Neuronal stem cell (in vitro differentiated cells): ENCODE measurements at regions not wholly inside any gene's neighbourhood (a gene's known extent, or its start where the extent isn't known, plus 50 kb on each side); places are given as distances from the start of the nearest gene placed in this dataset. TPM values are rescaled to one million over a fixed set of nuclear protein-coding genes. Genes with fewer than 3 reads are reported as not detected.

Experiments used
- DNase-seq: peaks from one replicate; pipeline ENCODE4 v3.0.0-alpha.2; 2013; ENCODE audit warnings: low spot score
- H2AFZ ChIP-seq: one replicate; pipeline ENCODE4 v1.6.1; 2013; ENCODE audit warnings: mild to moderate bottlenecking, low read length, inconsistent platforms
- H2AK5ac ChIP-seq: 2 replicates; pipeline ENCODE4 v1.6.1; 2013; ENCODE audit warnings: low read depth, mild to moderate bottlenecking, inconsistent platforms, low read length, moderate library complexity, mixed read lengths
- H2BK120ac ChIP-seq: 2 replicates; pipeline ENCODE4 v1.6.1; 2013; ENCODE audit warnings: low read depth, mild to moderate bottlenecking, inconsistent platforms, low read length, moderate library complexity, mixed read lengths
- H2BK12ac ChIP-seq: one replicate; pipeline ENCODE4 v1.6.1; 2013; ENCODE audit warnings: low read length, inconsistent platforms
- H2BK15ac ChIP-seq: 2 replicates; pipeline ENCODE4 v1.6.1; 2013; ENCODE audit warnings: mild to moderate bottlenecking, low read length, inconsistent platforms, mixed read lengths
- H2BK5ac ChIP-seq: one replicate; pipeline ENCODE4 v1.6.1; 2013; ENCODE audit warnings: inconsistent platforms, mild to moderate bottlenecking, low read length, moderate library complexity
- H3K14ac ChIP-seq: one replicate; pipeline ENCODE4 v1.6.1; 2013; ENCODE audit warnings: low read length, inconsistent platforms
- H3K18ac ChIP-seq: 2 replicates; pipeline ENCODE4 v1.6.1; 2013; ENCODE audit warnings: low read length, inconsistent platforms
- H3K23ac ChIP-seq: 2 replicates; pipeline ENCODE4 v1.6.1; 2013; ENCODE audit warnings: low read depth, mild to moderate bottlenecking, mixed read lengths, low read length, inconsistent platforms; ENCODE audit not compliant: poor library complexity
- H3K27ac ChIP-seq: replicated peaks from 3 replicates; pipeline ENCODE4 v1.5.1; 2013; ENCODE audit warnings: low read length, inconsistent platforms
- H3K27me3 ChIP-seq, 3 experiments: 2 replicates each; pipeline ENCODE4 v1.6.1; 2013; ENCODE audit warnings: low read length in 3 of 3, mild to moderate bottlenecking in 2 of 3, inconsistent platforms in 1 of 3, low read depth in 1 of 3, mixed read lengths in 1 of 3, moderate library complexity in 1 of 3; ENCODE audit not compliant: control insufficient read depth in 3 of 3, insufficient read depth in 3 of 3
- H3K36me3 ChIP-seq, 2 donors: replicated peaks in 1 of 2; 2 replicates each; pipeline ENCODE4 v1.6.1; 2013; ENCODE audit warnings: low read length in 2 of 2; ENCODE audit not compliant: control insufficient read depth in 2 of 2, insufficient read depth in 2 of 2
- H3K4ac ChIP-seq: 2 replicates; pipeline ENCODE4 v1.6.1; 2013; ENCODE audit warnings: inconsistent platforms, mild to moderate bottlenecking, low read length, moderate library complexity
- H3K4me1 ChIP-seq, 2 donors: 1 replicate in 1 of 2; 2 replicates in 1 of 2; pipeline ENCODE4 v1.6.1; 2013; ENCODE audit warnings: low read length in 2 of 2, low read depth in 1 of 2; ENCODE audit not compliant: control insufficient read depth in 2 of 2, insufficient read depth in 1 of 2
- H3K4me2 ChIP-seq: one replicate; pipeline ENCODE4 v1.6.1; 2013; ENCODE audit warnings: mild to moderate bottlenecking, low read length, inconsistent platforms; ENCODE audit not compliant: insufficient read depth, poor library complexity, severe bottlenecking
- H3K4me3 ChIP-seq, 2 donors: 2 replicates each; pipeline ENCODE4 v1.5.1; 2013; ENCODE audit warnings: low read length in 2 of 2, mild to moderate bottlenecking in 2 of 2, inconsistent platforms in 1 of 2, moderate library complexity in 1 of 2
- H3K79me1 ChIP-seq: one replicate; pipeline ENCODE4 v1.6.1; 2013; ENCODE audit warnings: low read depth, mild to moderate bottlenecking, inconsistent platforms, low read length, moderate library complexity
- H3K9ac ChIP-seq: one replicate; pipeline ENCODE4 v1.6.1; 2013; ENCODE audit warnings: mild to moderate bottlenecking, low read depth, low read length, inconsistent platforms; ENCODE audit not compliant: poor library complexity
- H3K9me3 ChIP-seq, 2 donors: replicated peaks in 1 of 2; 2 replicates each; pipeline versions ENCODE3 to v1.6.1; 2013; ENCODE audit warnings: low read length in 2 of 2, mild to moderate bottlenecking in 2 of 2, inconsistent platforms in 1 of 2, low read depth in 1 of 2, mixed read lengths in 1 of 2, moderate library complexity in 1 of 2; ENCODE audit not compliant: control insufficient read depth in 2 of 2, insufficient read depth in 1 of 2
- H4K8ac ChIP-seq: one replicate; pipeline ENCODE4 v1.6.1; 2013; ENCODE audit warnings: low read depth, mild to moderate bottlenecking, inconsistent platforms, low read length, moderate library complexity
- H4K91ac ChIP-seq: one replicate; pipeline ENCODE4 v1.6.1; 2013; ENCODE audit warnings: low read length, low read depth, mild to moderate bottlenecking, inconsistent platforms; ENCODE audit not compliant: poor library complexity
- WGBS, 2 donors: extraction: QIAGEN DNeasy Blood & Tissue Kit; methylation state at CpG; one replicate each; pipeline ENCODE4 v1.1.7; 2013; ENCODE audit warnings: missing lambda C conversion rate in 2 of 2, mixed read lengths in 1 of 2; ENCODE audit not compliant: insufficient read length in 2 of 2, insufficient replicate concordance in 1 of 2; ENCODE audit errors: extremely low coverage in 2 of 2; 5-methylcytosine and 5-hydroxymethylcytosine counted together
- small RNA-seq: library from polyadenylated mRNA; stranded (forward); fragments of <200 nt; extraction: miRNeasy Mini kit (QIAGEN cat#:217004); gene quantifications from one replicate; pipeline ENCODE3, GENCODE V24; 2013; ENCODE audit not compliant: insufficient read depth

DNA sequence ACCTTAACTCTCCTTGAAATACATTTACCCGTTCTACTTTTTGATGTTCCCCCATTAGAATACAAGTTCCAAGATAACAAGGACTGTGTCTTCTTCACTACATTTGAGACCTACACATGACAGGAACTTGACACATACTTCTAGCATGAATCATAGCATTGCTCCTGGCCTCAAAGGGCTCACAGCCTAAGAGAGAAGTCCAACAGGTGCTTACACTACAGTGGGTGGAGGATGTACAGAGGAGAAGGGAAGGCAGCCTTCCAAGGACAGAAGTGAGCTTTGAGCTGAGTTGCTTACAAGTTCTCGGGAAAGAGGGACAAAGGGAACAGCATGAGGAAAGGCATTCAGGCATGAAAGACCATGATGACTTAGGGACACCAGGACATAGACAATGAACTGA is 56.9 kb upstream of the MSX2 start:
- Histone ChIP-seq H4K8ac (no peak overlapping the region), H3K27ac (no peak overlapping the region), H2BK15ac (no peak overlapping the region), H2BK12ac (no peak overlapping the region), H3K4me1 (peaks cover 0 to 4% of the 10 kb centered on the region in 2 donors), H3K23ac (no peak overlapping the region), H3K4me3 (no peak overlapping the region), H2AK5ac (no peak overlapping the region), H2BK120ac (no peak overlapping the region), H3K9me3 (peaks cover 0 to 2% of the 10 kb centered on the region in 2 donors), H3K4ac (no peak overlapping the region), H2BK5ac (no peak overlapping the region), H3K36me3 (no peaks in the 10 kb centered on the region), H3K79me1 (no peaks in the 10 kb centered on the region), H2AFZ (no peak overlapping the region), H3K27me3 (no peaks in the 10 kb centered on the region), H4K91ac (no peak overlapping the region), H3K9ac (no peak overlapping the region), H3K4me2 (no peak overlapping the region), H3K14ac (no peak overlapping the region), H3K18ac (no peak overlapping the region)
- no peak for DNase-seq
- no CpG with 5 or more reads among the region's 2 CpGs for WGBS, 2 donors

DNA sequence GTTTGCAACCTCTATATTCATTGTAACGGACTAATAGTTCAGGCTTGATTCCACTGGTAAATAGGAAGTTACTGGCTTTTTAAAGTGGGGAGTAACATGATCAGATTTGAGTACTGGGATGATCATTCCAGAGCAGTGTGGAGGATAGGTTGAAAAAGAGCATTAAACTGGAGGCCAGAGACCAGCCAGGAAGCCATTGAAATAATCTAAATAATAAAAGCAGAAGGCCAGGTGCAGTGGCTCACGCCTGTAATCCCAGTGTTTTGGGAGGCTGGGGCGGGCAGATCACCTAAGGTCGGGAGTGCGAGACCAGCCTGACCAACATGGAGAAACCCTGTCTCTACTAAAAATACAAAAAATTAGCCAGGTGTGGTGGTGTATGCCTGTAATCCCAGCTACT is 56.0 kb upstream of the MSX2 start:
- Histone ChIP-seq H2BK120ac (no peak overlapping the region), H3K4me3 (no peak overlapping the region), H2AFZ (no peak overlapping the region), H3K23ac (no peak overlapping the region), H2BK5ac (no peak overlapping the region), H3K27ac (no peak overlapping the region), H3K4me2 (no peak overlapping the region), H2AK5ac (no peak overlapping the region), H4K91ac (no peak overlapping the region), H3K9ac (no peak overlapping the region), H3K27me3 (no peaks in the 10 kb centered on the region), H3K9me3 (peaks cover 0 to 2% of the 10 kb centered on the region in 2 donors), H2BK12ac (no peak overlapping the region), H3K79me1 (no peaks in the 10 kb centered on the region), H3K36me3 (no peaks in the 10 kb centered on the region), H3K18ac (no peak overlapping the region), H4K8ac (no peak overlapping the region), H3K14ac (no peak overlapping the region), H3K4ac (no peak overlapping the region), H2BK15ac (no peak overlapping the region), H3K4me1 (peaks cover 0 to 4% of the 10 kb centered on the region in 2 donors)
- no CpG with 5 or more reads among the region's 5 CpGs for WGBS, 2 donors
- no peak for DNase-seq

Small RNA genes lying in the stretch of these regions (small RNA-seq; reads per million reads assigned to genes)
- gene HIGD1AP3 (not detected), gene SUMO2P6 (not detected)
